ENCODE measurements at regions not wholly inside any gene's neighbourhood (a gene's known extent, or its start where the extent isn't known, plus 50 kb on each side); places are given as distances from the start of the nearest gene placed in this dataset.
A peak's percentile ranks its signal among the peaks of the same experiment; 100 is the strongest.

DNA sequence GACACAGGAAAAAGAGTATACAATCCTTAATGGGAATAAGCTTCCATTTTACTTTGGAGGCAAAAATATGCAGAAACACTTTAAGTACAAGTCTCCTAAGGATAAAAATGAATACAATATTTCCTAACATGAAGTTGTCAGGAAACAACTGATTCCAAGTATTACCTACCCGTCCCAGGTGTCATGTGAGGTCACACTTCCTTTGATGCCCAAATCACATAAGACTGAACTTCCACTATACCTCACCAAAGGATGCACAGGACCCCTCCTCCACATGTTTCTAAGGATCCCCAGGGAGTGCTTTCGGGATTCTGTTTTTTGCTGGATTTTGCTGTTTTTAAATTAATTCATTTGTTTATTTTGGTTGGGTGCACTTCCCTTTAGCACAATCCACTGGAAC lies 438.5 kb upstream of the TCF4 start:
- no peak for DNase-seq (ENCODE audit: low read depth)

DNA sequence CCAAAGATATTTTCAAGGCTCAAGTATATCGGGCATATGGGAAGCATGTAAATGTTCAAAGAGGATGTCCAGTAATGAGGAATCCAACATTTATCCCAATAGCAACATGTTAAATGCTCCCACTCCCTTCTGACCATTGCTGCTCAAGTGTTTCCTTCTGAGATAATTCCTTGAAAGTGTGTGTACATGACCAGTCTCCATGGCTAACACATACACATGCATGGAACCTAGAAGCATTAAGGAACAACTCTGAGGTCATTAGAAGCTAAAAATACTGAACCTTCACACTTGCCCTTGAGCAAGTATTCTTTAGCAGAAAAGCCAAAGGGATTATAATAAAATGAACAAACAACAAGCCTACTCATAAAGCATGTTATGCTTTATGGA lies 433.8 kb upstream of the TCF4 start:
- DNase-seq (ENCODE audit: low read depth), result no peak

DNA sequence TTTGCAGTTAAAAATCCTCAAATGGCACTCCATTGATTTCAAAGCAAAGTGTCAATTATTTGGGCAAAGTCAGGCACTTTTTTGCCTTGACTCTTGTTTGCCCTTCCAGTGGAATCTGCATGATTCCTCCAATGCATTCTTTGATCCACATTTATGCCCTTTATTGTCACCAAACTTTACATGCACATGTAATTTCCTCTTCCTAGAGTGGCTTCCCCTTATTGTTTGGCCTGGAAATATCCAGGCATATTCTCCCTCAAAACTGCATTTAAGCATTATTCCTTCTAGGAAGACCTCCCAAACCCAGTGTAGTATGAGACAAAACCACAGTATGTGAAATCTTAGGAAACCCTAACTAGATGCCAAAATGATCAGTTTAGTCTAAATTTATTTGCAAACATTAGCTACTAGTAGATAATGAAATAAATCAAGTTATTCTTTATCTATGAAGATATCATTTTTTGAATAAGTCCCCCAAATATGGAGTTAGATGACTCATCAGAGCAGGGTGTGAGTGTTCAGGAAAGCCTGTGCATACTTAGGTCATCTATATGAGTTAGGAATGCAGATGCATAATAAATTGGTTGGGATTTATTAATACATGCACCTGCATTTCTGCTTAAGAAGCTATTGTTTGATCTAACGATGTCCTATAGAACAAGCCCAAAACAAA lies 433.3 kb upstream of the TCF4 start:
- no peak for DNase-seq (ENCODE audit: low read depth)

DNA sequence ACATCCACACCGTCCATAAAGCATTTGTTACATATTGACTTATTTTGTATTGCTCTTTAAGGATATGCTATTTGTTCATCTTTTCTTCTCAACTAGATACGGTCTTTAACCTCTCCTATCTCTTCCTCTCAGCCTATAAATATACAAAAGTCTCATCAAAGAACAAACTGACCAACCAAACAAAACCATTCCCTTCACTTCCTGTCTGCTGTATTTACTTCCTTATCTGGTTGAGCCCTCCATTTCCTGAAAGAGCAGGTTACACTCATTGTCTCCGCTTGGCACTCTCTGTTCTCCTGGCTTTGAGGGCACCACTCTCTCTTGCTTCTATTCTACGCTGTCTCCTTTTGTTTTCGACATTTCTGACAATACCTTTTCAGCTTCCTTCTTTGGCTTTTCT lies 431.9 kb upstream of the TCF4 start:
- DNase-seq (ENCODE audit: low read depth), result no peak

DNA sequence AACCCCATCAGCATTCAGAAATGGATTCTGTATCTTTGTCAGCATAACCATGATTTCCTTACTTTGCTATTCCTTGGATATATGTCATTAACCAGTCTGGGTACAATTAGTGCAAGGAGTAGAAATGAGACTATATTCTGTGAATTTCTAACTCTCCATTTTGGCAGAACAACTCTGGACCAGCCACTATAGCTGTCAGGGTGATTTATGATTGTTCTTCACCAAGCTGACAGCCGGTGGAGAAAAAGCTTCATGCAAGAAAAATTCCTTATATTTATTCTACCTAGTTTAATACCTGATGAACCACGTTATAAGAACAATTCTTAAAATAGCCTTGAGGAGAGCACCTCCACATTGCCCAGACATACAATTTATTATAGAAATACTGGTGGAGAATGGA lies 431.2 kb upstream of the TCF4 start:
- DNase-seq (ENCODE audit: low read depth), result no peak

DNA sequence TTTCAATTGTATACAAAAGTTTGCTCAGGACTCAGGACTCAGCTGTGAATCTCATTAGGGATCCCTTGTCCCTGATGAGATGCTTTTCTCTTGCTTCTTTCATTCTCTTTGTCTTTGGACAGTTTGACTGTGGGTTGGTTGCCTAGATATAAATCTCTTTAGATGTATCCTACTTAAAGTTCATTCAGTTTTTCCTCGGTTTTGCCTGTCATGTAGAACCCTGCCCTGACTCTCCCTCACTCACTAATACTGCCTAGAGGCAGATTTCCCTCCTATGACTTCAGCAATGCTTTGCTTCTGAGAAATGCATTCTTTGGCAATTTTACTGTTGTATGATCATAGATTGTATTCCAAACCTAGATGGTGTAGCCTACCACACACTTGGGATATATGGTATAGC lies 421.4 kb upstream of the TCF4 start:
- DNase-seq (ENCODE audit: low read depth), result peak; percentile 51

DNA sequence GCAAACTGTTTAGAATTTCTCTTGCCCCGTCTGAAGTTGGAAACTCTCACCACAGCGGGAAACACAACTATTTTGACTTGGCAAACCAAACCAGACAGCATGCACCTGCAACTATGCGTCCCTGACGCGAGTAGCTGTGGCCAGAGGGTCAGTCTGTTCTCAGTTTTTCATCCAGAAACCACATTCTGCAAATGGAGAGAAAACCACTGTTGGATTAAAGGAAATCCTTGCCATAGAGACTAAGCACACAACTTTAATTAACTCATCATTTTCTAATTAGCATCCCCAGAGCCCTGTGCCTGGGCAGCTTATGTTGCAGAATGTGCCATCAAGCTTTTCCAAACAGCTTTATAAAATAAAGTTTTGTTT lies 415.7 kb upstream of the TCF4 start:
- DNase-seq (ENCODE audit: low read depth), result no peak

DNA sequence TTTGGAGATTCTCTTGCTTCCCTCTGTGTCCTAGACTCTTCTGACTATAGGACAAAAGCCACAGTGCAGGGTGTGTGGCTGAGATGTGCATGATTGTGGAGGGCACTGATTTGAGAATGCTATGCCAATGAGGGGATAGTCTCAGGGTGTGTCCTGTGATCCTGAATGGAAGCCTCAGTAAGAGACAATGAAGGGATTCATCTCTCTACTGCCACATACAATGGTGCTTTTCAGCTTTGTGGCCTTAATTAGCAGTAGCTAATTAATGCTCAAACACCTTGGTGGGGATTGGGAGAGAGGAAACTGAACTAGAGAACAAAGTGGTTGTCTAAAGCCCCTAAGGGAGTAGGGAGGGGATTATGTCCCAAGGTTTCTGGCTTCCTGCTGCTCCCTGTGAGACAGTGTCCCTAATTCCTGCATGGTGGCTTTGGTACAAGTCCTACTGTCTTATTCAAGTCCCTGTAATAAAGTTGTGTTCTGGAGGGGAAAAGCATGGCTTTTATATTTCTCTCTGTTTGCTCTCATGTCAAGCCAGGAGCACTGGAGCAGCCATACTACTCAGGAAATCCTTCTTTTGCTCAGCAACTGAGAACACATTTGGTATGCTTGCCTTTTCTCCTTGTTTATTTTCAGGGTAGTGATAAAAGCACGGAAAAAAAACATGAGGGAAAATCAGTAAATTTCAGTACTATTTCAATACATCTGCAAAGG lies 415.2 kb upstream of the TCF4 start:
- no peak for DNase-seq (ENCODE audit: low read depth)

DNA sequence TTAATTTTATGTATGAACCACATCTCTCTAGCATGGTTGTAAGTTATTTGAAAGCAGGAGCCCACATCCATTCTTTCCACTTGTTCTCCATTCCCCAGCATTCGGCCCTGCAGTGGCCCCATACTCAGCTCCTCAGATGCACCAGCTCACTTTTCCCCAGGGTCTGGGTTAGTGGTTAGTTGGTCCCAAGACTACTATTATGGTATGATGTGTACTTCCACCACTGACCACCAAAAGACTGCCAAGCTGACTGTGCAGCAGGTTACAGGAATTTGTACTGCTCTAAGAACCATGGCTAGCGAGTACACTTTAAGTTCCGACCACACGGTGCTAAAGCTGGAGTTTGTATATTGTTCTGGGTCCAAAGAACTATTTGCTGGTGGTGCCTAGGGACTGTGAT lies 413.6 kb upstream of the TCF4 start:
- peak; percentile 20 for DNase-seq (ENCODE audit: low read depth)

DNA sequence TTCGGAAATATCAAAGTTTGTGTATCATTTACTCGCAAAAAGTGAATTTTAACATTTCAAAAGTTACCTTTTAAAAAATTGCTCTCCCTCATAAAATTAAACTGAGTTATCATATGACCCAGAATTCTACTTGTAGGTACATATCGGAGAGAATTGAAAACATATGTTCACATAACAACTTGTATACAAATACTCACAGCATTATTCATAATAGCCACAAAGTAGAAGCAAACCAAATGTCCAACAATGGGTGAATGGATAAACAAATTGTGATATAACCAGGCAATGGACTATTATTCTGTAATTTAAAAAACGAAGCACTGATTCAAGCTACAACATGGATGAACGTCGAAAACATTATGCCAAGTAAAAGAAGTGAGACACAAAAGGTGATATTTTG lies 412.0 kb upstream of the TCF4 start:
- DNase-seq (ENCODE audit: low read depth), result no peak

DNA sequence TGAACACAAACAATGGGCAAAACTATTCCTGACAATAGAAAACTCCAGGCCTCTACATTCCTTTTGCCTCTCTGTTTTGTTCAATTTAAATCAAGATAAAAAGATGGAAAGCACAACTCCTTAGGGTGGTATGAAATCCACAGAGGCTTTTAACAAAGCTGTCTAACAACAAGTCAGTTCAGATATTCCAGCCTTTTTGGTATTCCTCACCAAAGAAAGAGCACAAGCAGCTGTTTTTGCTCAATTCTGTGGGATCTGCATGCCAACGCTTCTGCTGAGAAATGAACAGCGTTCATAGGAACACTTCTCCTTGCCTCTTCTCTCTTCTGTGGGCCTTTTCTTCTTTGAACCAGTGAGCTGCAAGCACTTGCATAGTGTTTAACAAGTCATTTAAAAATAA lies 411.6 kb upstream of the TCF4 start:
- no peak for DNase-seq (ENCODE audit: low read depth)

DNA sequence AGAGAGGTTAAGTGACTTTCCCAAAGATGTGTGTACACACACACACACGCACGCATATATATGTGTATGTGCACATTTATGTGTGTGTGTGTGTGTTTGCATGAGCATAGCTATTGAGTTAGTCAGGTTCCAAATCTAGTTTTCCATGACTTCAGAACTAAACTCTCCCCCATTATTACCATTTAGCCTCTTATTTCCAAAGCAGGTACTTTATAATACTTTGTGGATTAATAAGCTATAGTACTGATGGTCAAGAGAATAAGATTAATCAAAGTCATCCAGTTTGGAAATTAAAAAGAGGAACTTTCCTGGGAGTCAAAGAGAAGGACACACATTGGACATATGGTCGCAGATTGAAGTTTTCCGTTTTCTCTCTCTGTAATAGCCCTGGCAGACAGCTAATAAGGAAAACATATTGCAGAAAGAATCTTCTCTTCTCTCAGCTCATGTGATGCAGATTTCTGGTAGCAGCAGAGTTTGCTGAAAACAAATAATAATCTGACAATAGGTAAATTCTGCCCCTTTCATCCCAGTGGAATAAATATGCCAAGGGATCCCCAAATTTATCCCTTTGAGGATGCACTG lies 410.9 kb upstream of the TCF4 start:
- DNase-seq (ENCODE audit: low read depth), result no peak

DNA sequence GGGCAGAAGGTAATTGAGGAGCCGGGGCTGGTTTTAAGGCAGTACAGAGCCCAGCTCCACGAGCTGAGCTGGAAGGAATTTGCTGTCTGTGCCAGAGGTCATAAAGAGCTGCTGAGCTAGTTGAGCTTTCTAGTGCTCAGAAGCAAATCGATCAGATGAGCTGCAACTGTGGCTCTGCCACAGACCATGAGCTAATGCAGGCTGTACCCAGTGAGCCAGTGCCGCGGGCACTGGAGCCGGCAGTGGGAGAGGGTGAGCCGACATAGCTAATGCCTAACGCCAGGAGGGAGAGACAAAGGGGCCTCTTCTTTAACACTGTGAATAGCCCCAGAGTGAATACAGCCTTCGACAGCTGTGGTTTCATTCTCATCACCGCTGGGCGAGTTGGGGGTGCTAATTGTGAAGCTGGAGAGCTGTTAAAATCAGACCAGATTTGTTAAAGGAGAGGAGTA lies 410.1 kb upstream of the TCF4 start:
- DNase-seq (ENCODE audit: low read depth), result peak; percentile 74

DNA sequence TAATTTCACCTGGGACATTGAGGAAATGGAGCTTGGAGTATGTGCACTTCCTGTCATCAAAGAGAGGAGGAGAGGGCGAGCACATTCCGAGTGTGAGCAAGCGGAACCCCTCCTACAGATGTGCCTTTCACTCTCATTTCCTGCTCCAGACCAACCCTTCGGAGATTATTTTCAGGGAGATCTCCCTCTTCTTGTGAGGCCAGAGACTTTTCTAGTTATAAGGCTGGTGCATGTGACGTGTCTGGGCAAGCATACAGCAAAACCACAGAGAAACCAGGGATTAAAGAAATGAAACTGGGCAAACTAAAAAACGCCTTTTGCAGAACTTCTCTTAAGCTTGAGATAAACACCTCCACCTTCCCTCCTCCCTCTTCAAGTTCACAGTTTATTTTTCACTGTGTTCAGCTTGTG lies 409.2 kb upstream of the TCF4 start:
- peak; percentile 66 for DNase-seq (ENCODE audit: low read depth)

DNA sequence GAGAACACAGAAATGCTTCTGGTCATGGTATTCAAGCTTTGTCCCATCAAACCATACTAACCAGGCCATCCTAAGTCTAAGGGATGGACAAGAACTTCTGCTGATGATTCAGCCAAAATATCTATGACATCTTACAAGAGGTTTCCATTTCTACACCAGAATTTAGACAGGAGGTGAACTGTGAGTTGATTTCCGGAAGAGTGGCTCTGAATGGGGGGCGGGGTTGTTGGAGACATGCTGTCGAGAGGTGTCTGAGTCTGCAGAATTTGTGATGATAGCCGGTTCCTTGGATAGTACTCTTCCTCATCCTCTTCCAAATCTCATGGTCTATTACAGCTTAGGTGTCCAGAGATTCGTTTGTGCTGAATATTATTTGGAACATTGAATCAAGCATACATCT lies 408.7 kb upstream of the TCF4 start:
- DNase-seq (ENCODE audit: low read depth), result no peak

DNA sequence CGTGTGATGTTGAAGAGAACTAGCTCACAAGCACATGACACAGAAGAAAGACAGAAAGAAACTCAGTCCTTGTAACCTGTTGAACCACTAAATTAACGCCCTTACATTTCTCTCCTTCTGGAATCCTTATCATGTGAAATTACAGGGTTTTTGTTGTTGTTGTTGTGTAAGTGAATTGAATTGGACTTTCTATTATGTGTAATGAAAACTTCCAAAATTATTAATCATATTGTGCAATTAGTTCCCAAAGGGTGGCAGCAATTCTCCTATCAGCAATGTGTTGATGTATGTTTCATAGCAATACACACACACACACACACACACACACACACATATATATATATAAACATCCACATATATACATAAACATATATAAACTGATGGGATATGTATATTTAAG lies 402.2 kb upstream of the TCF4 start:
- no peak for DNase-seq (ENCODE audit: low read depth)

DNA sequence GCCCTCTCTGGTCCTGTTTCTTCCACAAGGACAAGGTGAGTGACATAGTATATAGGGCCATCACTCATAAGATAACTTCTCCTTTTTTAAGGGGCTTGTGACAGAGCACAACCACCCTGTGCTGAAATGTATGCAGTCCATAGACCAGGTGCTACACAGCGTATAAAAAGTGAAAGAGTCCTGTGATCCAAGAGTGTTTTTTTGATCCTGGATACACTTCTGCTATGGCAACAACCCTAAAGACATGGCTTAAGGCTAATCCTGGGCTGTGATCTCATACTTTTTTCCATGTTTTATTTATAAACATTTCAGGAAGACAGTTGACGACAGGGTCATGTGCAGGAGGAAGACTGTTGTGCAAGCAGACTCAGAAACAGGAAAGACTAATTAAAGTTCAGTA lies 400.5 kb upstream of the TCF4 start:
- peak; percentile 95 for DNase-seq (ENCODE audit: low read depth)

DNA sequence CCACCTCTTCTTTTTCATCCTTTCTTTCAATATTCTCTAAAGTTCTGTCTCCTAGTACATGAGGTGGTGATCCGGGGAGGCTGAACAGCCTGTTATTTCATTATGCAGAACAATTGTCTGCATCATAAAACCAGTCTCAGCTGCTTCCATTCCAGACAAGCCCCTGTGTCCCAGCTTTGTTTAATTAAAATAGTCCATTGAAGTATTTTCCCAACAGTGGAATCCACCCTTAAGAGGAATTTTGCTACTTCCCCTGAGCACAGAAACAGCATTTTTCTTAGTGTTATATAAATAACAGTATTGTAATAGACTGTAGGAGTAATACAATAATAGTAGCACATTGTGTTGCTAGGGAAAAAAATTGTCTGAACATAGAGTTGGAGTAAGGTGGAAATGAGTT lies 395.4 kb upstream of the TCF4 start:
- peak; percentile 3 for DNase-seq (ENCODE audit: low read depth)

DNA sequence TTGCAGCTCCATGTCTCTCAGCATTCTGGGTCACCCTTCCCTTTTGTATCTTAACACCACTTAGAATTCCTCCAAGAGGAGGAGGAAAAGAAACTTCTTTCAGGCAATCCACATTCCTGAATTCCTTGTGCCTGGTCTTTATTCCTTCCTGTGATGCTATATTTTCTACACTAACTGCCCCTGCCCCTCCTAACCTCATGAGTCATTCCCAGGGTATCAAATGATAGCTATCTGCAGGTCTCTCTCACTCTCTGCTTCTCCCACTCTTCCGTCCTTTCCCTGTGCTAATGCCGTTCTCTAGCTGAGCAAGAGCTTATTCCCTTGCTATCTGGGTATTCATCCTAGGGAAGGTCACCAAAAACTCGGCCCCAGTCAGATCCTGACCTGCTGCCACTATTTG lies 395.0 kb upstream of the TCF4 start:
- peak; percentile 76 for DNase-seq (ENCODE audit: low read depth)

DNA sequence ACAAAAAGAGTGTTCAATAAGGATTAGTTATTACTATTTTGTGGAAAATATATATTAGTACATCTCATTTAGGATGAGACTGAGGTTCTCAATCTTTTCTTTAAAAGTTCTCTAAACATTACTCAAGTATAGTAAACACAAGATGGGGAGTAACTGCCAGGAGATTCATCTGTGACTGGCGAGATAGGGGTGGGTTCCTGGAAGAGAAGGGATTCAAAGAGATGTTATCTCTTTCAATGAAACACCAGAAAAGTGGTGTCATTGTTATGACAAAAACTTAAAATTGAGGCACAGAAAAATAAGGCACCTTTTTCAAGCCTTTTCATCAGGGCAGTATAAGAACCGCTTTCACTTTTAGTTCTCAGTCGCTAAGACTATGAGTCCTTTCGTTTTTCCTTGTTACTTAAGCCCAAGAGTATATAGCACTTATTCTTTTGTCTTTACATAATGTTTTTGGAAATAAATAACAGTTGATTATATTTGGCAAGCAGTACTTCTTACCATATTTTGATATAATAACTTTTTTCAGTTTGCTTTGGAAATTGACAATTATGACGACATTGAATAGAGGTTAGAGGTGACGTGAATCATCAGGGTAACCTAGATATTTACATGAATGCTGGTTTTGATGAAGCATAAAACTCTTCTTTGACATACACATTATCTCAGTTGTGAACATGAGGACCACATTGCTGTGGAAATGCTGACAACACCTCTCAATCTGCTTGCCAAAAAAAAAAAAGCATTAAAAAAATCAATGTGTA lies 393.9 kb upstream of the TCF4 start:
- DNase-seq (ENCODE audit: low read depth), result peak; percentile 5

DNA sequence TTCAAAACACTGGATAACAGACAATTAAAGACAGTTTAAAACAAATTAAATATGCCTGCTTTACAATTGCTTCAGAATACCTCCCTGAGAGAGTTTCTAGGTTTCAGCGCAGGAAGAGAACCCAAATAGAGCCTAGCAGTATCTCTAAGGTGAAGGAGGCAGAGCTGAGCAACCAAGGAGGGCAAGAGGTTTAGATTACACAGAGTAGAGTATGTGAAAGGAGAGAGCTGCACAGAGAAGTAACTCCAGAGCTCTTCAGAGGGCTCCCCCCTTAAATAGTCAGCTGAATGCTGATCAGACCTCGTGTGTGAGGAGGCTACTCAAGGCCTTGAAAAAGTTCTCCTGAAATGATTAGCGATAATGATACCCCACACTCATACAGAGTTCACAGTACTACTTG lies 386.5 kb upstream of the TCF4 start:
- DNase-seq (ENCODE audit: low read depth), result no peak

DNA sequence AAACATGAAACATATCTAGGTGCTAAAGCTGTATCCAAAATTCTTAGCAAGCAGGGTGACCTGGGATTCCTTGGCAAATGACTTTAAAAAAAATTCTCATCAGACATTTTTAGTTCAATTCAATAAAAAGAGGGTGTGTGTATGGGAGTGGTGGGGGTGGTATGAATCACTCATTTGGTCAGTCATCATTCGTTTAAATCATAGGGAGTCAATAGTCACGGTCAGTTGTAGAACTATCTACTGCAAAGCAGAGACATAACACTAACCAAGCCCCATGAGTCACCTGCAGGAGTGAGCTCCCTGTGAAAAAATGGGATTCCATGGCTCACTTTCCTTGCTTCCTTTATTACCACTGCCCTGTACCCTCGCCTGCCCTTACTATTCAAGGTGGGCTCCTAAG lies 380.6 kb upstream of the TCF4 start:
- DNase-seq (ENCODE audit: low read depth), result peak; percentile 54

DNA sequence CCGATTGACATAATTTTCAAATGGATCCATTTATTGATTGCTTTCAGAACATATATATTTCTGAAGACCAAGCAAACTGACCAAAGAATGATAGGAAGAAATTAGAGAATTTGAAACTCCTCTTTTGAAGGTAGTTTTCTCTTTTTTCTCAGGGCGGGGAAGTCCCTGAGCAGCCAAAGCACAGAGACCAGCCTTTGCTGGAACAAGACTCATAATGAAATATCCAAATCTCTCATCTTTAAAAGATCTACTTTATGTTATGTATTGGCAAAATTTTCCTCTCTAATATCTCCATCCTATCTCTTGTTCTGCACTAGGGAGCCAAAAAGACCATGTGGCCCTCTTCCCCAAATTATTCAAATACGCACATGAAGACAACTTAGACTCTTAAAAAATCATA lies 379.0 kb upstream of the TCF4 start:
- no peak for DNase-seq (ENCODE audit: low read depth)

Data from M059J (cell line).